ENCODE measurements at regions not wholly inside any gene's neighbourhood (a gene's known extent, or its start where the extent isn't known, plus 50 kb on each side); places are given as distances from the start of the nearest gene placed in this dataset.

DNA sequence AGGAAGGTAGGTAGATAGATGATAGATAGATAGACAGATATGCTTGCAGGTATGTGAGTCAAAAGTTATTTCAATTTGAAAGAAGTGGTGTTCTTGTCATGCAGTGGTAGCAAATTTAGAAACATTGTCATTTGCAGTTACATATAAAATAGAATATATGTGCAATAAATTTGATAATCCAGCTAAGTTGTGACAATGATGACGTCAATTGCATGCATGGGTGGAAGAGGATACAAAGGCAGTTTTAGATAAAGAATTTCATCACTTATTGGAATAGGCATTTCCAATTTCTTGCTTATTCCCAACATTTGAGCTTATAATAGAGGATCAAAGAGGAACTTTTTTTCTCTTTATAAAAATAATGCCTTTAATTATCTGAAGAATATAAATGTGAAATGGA, 99.2 kb upstream of the KCNJ16 start:
- TF ChIP-seq EZH2 (IDR thresholded peaks at IDR 0.05) (no peak), POLR2AphosphoS5 (IDR thresholded peaks at IDR 0.05; ENCODE audit: borderline replicate concordance, low read depth, low read length) (no peak), FOXP2 (optimal IDR thresholded peaks at IDR 0.05; ENCODE audit: control extremely low read depth, extremely low read length, insufficient read depth) (no peak)
